ENCODE measurements at regions not wholly inside any gene's neighbourhood (a gene's known extent, or its start where the extent isn't known, plus 50 kb on each side); places are given as distances from the start of the nearest gene placed in this dataset.

DNA sequence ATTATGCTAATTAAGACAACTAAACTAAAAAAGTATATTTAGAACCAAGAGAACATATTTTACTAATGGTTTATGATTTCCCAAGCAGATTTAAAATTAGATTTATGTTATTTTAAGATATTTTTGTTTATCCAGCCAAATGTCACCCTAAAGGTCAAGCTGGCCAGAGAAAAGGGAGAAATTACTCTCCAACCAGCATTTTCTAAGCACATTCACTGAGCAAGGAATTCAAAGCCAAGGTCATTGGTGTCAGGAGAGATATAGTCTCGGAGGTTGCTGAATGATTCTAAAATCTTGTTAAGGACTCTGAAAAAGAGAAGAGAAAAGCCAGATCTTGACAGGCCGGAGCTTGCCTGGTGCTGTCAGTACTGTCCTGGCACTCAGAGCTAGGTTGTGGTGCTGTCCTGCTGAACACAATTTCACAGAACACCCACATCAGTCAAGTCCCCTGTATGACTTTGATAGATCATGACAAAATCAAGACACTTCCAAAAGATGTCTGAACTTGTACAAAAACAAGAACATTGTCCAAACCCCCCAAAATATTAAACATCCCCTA, 222.3 kb upstream of the SMLR1 start:
- TF ChIP-seq POLR2A (IDR thresholded peaks at IDR 0.05) = no peak
- TF ChIP-seq, protein P1, sequence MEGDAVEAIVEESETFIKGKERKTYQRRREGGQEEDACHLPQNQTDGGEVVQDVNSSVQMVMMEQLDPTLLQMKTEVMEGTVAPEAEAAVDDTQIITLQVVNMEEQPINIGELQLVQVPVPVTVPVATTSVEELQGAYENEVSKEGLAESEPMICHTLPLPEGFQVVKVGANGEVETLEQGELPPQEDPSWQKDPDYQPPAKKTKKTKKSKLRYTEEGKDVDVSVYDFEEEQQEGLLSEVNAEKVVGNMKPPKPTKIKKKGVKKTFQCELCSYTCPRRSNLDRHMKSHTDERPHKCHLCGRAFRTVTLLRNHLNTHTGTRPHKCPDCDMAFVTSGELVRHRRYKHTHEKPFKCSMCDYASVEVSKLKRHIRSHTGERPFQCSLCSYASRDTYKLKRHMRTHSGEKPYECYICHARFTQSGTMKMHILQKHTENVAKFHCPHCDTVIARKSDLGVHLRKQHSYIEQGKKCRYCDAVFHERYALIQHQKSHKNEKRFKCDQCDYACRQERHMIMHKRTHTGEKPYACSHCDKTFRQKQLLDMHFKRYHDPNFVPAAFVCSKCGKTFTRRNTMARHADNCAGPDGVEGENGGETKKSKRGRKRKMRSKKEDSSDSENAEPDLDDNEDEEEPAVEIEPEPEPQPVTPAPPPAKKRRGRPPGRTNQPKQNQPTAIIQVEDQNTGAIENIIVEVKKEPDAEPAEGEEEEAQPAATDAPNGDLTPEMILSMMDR (IDR thresholded peaks at IDR 0.05) = no peak
